OCI-LY3 (cell line): ENCODE measurements at regions not wholly inside any gene's neighbourhood (a gene's known extent, or its start where the extent isn't known, plus 50 kb on each side); places are given as distances from the start of the nearest gene placed in this dataset.

Source experiments
- H2AFZ ChIP-seq: fragments of 200-600, 300-600 bp; shearing (Covaris generic); 2 replicates; pipeline ENCODE4 v1.6.0; 2014; ENCODE audit warnings: antibody characterized with exemption, low read depth, low read length
- H3K27ac ChIP-seq: fragments of 200-600, 300-600 bp; sonication (generic); 2 replicates; pipeline ENCODE4 v1.5.1; 2014; ENCODE audit warnings: mild to moderate bottlenecking, low read length, moderate library complexity, mixed read lengths
- H3K27me3 ChIP-seq: fragments of 200-600, 300-600 bp; sonication (generic); 2 replicates; pipeline ENCODE4 v1.6.1; 2014; ENCODE audit warnings: low read depth, low read length, mixed read lengths
- H3K36me3 ChIP-seq: fragments of 200-600, 300-600 bp; sonication (generic); replicated peaks from 2 replicates; pipeline ENCODE3; 2014; ENCODE audit warnings: low read depth, low read length, mixed read lengths
- H3K4me1 ChIP-seq: fragments of 300-600, 200-600 bp; sonication (generic); 2 replicates; pipeline ENCODE4 v1.6.1; 2014; ENCODE audit warnings: low read length, mixed read lengths
- H3K4me2 ChIP-seq: fragments of 200-600, 300-600 bp; sonication (generic); 2 replicates; pipeline ENCODE4 v1.6.1; 2014; ENCODE audit warnings: low read length, mixed read lengths
- H3K4me3 ChIP-seq: fragments of 300-600, 200-600 bp; sonication (generic); 2 replicates; pipeline ENCODE4 v1.5.1; 2014; ENCODE audit warnings: antibody characterized with exemption, mild to moderate bottlenecking, low read length, moderate library complexity
- H3K79me2 ChIP-seq: fragments of 300-600, 200-600 bp; shearing (Covaris generic); 2 replicates; pipeline ENCODE4 v1.6.1; 2014; ENCODE audit warnings: mild to moderate bottlenecking, low read length, mixed read lengths
- H3K9ac ChIP-seq: fragments of 300-600, 200-600 bp; shearing (Covaris generic); 2 replicates; pipeline ENCODE4 v1.6.0; 2014; ENCODE audit warnings: mild to moderate bottlenecking, low read length, moderate library complexity
- H3K9me3 ChIP-seq: fragments of 200-600, 300-600 bp; shearing (Covaris generic); 2 replicates; pipeline ENCODE4 v1.6.1; 2014; ENCODE audit warnings: low read length, mixed read lengths; ENCODE audit not compliant: insufficient read depth
- H4K20me1 ChIP-seq: fragments of 200-600, 300-600 bp; sonication (generic); 2 replicates; pipeline ENCODE4 v1.6.1; 2016; ENCODE audit warnings: low read length, mixed read lengths; ENCODE audit not compliant: insufficient read depth
- CTCF ChIP-seq: fragments of 200-600, 300-600 bp; sonication (generic); IDR thresholded peaks from 2 replicates; pipeline ENCODE4 v1.5.1; 2014; ENCODE audit warnings: antibody characterized with exemption, low read length, low read depth
- EZH2phosphoT487 ChIP-seq: fragments of 200-600 bp; shearing (Covaris generic); IDR thresholded peaks from 2 replicates; pipeline ENCODE4 v1.6.1; 2018; ENCODE audit warnings: antibody characterized with exemption, mixed run types, low read depth

- Histone ChIP-seq H3K27ac (no peak overlapping the region), H3K9me3 (no peaks in the 10 kb centered on the region), H2AFZ (no peak overlapping the region), H3K4me3 (no peak overlapping the region), H3K4me2 (no peak overlapping the region), H3K79me2 (no peaks in the 10 kb centered on the region), H3K4me1 (no peaks in the 10 kb centered on the region), H3K36me3 (no peaks in the 10 kb centered on the region), H3K27me3 (no peaks in the 10 kb centered on the region), H4K20me1 (no peaks in the 10 kb centered on the region), H3K9ac (no peak overlapping the region)
- TF ChIP-seq CTCF (no peak), EZH2phosphoT487 (no peak)
Measured at GRCh38 chr2:138175066-138175465, 210.8 kb downstream of the HNMT start.

GRCh38 chr2:138176862-138177439 is 212.7 kb downstream of the HNMT start:
- Histone ChIP-seq H3K4me3 (no peak overlapping the region), H3K9ac (no peak overlapping the region), H3K27me3 (no peaks in the 10 kb centered on the region), H3K36me3 (no peaks in the 10 kb centered on the region), H3K9me3 (no peaks in the 10 kb centered on the region), H3K79me2 (no peaks in the 10 kb centered on the region), H4K20me1 (no peaks in the 10 kb centered on the region), H3K4me2 (no peak overlapping the region), H3K4me1 (no peaks in the 10 kb centered on the region), H2AFZ (no peak overlapping the region), H3K27ac (no peak overlapping the region)
- no peak for TF ChIP-seq EZH2phosphoT487
- no peak for TF ChIP-seq CTCF

GRCh38 chr2:138177693-138178092 is 213.4 kb downstream of the HNMT start:
- Histone ChIP-seq H3K36me3 (no peaks in the 10 kb centered on the region), H3K4me1 (no peaks in the 10 kb centered on the region), H3K9me3 (no peaks in the 10 kb centered on the region), H3K4me3 (no peak overlapping the region), H3K4me2 (no peak overlapping the region), H3K27me3 (no peaks in the 10 kb centered on the region), H3K27ac (no peak overlapping the region), H4K20me1 (no peaks in the 10 kb centered on the region), H3K79me2 (no peaks in the 10 kb centered on the region), H2AFZ (no peak overlapping the region), H3K9ac (no peak overlapping the region)
- TF ChIP-seq CTCF: no peak
- no peak for TF ChIP-seq EZH2phosphoT487

- no peaks in the 10 kb centered on the region for H3K36me3 ChIP-seq
- no peaks in the 10 kb centered on the region for H4K20me1 ChIP-seq
- H3K9ac ChIP-seq: no peak overlapping the region
- no peak overlapping the region for H3K4me2 ChIP-seq
- H3K79me2 ChIP-seq: no peaks in the 10 kb centered on the region
- H3K4me1 ChIP-seq: no peaks in the 10 kb centered on the region
- H2AFZ ChIP-seq: no peak overlapping the region
- H3K27me3 ChIP-seq: no peaks in the 10 kb centered on the region
- no peaks in the 10 kb centered on the region for H3K9me3 ChIP-seq
- TF ChIP-seq EZH2phosphoT487 (no peak), CTCF (0 out of 2 replicates have a peak, but pooled peaks have one; percentile 5)
- no peak overlapping the region for H3K27ac ChIP-seq
- no peak overlapping the region for H3K4me3 ChIP-seq
Measured at GRCh38 chr2:138180692-138181386, 216.6 kb downstream of the HNMT start.
